Activated T-cell treated with anti-CD3 and anti-CD28 coated beads, Interleukin-2, amount 50 U/mL, for 4 hours (primary cell): ENCODE measurements at regions not wholly inside any gene's neighbourhood (a gene's known extent, or its start where the extent isn't known, plus 50 kb on each side); places are given as distances from the start of the nearest gene placed in this dataset.
"Not testable (repeated sequence)": the region's sequence is repeated elsewhere in the genome, so short reads cannot be mapped to it uniquely, and the experiment has no call there.

ENCODE experiments used
- ATAC-seq, 2 donors: fragments of 200-7000 bp; cut with Tn5 transposase; one replicate each; pipeline ENCODE4 v1.10.0; 2021
- DNase-seq: peaks from one replicate; pipeline ENCODE4 v3.0.0-alpha.2; 2020
- H3K27me3 Mint-ChIP-seq: one replicate; pipeline ENCODE4 v1.8.0; 2021; ENCODE audit warnings: low read depth, mixed read lengths
- H3K36me3 Mint-ChIP-seq: one replicate; pipeline ENCODE4 v1.8.0; 2022; ENCODE audit warnings: mixed read lengths; ENCODE audit not compliant: insufficient read depth
- H3K4me1 Mint-ChIP-seq: one replicate; pipeline ENCODE4 v1.8.0; 2021; ENCODE audit warnings: low read depth, mixed read lengths
- H3K4me3 Mint-ChIP-seq: one replicate; pipeline ENCODE4 v1.8.0; 2021; ENCODE audit warnings: mild to moderate bottlenecking, moderate library complexity, mixed read lengths
- H3K9me3 Mint-ChIP-seq: one replicate; pipeline ENCODE4 v1.8.0; 2021; ENCODE audit warnings: mixed read lengths

DNA sequence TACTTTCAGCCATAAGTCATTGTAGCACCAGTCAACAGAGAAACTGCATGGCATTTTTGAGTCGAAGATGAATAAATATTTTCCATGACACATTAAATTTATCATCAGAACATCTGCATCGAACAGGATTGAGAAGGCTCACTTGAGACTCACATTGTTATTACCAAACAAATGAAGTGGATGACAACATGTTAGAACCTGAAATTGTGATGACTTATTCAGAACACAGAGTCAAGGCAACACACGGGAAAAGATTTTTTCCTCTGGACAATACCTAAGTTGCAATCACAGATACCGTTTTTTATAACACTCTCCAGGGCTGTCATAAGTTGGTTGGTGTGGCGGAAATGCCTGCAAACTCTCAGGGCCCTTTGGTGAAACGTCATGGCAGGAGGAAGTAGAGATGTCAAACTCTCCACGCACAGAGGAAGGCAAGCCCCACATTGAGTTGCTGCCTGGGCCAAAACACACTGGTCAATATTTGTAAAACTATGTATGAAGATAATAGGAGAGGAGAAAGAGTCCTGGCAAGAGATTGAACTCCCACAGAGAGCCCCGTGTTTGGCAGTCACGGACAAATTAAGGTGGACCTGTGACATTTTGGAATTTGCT, 123.8 kb downstream of the PWWP3B start:
- not testable (repeated sequence) for H3K27me3 Mint-ChIP-seq, H3K4me3 Mint-ChIP-seq

DNA sequence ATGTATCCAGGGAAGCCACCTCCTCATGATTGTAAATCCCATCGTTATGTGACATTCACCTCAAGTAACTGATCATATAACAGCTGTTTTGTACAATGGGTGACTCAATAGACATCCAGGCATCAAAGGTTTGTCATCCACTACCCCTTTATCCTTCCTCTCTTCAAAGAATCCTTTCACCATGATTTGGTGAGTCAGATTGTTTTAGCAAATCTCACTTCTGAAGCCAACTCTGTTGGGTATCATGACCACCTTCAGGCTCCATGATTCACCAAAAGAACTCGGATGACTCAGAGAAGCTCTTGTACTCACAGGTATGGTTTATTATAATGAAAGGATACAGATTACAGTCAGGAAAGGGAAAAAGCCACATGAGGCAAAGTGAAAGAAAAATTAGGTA, 132.1 kb downstream of the PWWP3B start:
- Mint-ChIP-seq H3K36me3 (no peaks in the 10 kb centered on the region), H3K9me3 (no peaks in the 10 kb centered on the region), H3K4me1 (no peaks in the 10 kb centered on the region), H3K27me3 (no peaks in the 10 kb centered on the region), H3K4me3 (no peak overlapping the region)
- peak in 1 of 2 donors; percentile 41 for ATAC-seq
- no peak for DNase-seq

More for the DNA sequence above, 123.8 kb downstream of the PWWP3B start:
- not testable (repeated sequence) for H3K36me3 Mint-ChIP-seq, DNase-seq, H3K4me1 Mint-ChIP-seq, H3K9me3 Mint-ChIP-seq, ATAC-seq

DNA sequence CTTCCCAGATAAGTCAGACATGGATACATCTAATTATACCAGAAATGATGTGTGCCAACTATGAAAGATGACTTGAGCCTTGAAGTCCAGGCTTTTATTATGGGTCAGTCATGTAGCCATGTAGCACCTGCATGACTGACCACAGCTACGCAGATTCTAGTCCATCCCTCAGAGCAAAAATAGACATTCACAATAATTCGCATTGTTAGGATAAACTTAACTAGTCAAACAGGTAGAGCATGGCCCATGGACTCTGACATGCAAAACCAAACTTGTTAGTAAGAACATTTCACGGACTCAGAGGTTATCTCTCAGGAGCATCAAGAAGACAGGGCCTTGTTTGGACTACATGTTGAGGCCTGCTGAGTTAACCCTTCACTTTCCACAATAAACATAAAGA, 132.6 kb downstream of the PWWP3B start:
- no peaks in the 10 kb centered on the region for H3K9me3 Mint-ChIP-seq
- no peaks in the 10 kb centered on the region for H3K27me3 Mint-ChIP-seq
- DNase-seq, result no peak
- no peak overlapping the region for H3K4me3 Mint-ChIP-seq
- H3K4me1 Mint-ChIP-seq, result no peaks in the 10 kb centered on the region
- no peak for ATAC-seq
- no peaks in the 10 kb centered on the region for H3K36me3 Mint-ChIP-seq

DNA sequence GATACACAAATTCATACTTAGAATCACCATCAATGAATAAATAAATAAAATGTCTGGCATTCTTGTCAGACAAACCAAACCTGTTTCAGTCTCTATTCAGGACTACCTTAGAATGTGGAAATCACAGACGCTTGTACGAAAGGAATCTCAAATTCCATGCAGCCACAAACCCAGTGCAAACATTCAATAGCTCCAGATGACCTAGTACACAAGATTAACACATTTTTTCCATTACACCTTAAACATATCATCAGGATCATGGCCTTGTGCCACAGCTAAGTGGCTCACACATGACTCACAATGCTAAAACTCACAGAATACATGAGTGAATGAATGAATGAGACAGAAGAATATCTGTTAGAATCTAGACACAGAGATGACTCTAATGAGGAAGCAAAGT, 134.2 kb downstream of the PWWP3B start:
- DNase-seq (no peak), ATAC-seq (no peak)
- no peaks in the 10 kb centered on the region for H3K4me1 Mint-ChIP-seq
- H3K9me3 Mint-ChIP-seq, result no peaks in the 10 kb centered on the region
- no peaks in the 10 kb centered on the region for H3K27me3 Mint-ChIP-seq
- H3K36me3 Mint-ChIP-seq, result no peaks in the 10 kb centered on the region
- no peak overlapping the region for H3K4me3 Mint-ChIP-seq

DNA sequence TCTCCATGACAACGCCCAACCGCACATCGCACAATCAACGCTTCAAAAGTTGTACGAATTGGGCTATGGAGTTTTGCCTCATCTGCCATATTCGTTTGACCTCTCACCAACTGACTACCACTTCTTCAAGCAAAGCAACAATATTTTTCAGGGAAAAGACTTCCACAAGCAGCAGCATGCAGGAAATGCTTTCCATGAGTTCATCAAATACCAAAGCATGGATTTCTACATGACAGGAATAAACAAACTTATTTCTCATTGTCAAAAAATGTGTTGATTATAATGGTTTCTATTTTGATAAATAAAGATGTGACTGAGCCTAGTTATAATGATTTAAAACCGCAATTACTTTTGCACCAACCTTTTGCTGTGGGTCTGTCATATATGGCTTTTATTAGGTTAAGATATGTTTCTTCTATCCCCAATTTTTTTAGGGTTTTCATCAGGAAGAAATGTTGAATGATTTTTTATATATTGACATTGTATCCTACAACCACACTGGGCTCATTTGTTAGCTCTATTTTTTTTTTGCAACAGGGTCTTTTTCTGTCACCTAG, 138.4 kb downstream of the PWWP3B start:
- Mint-ChIP-seq H3K9me3 (no peaks in the 10 kb centered on the region), H3K4me1 (no peaks in the 10 kb centered on the region), H3K4me3 (no peak overlapping the region), H3K36me3 (no peaks in the 10 kb centered on the region), H3K27me3 (no peaks in the 10 kb centered on the region)
- ATAC-seq, result no peak
- no peak for DNase-seq

- no peak overlapping the region for H3K4me3 Mint-ChIP-seq
- no peaks in the 10 kb centered on the region for H3K9me3 Mint-ChIP-seq
Observed at GRCh38 chrX:106323357-106323756, 155.3 kb downstream of the PWWP3B start.

DNA sequence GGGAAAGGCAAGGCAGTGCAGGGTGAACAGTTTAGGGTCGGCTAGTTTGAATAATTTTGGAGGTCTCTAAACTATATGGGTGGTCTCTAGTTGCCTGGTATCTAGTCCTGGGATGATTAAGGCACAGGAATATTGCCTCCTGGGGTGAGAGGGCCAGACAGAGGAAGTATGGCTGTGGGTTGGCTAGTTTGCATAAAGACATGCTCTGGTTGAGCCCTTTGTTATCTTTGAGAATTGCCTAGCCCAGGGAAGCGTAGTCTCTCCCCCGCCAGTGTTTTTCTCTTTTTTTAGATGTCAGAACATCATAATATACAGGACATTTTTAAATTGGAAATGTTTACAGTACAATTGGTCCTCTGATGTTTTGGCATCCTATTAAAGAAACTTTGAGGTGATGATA, 163.5 kb downstream of the PWWP3B start:
- DNase-seq (no peak), ATAC-seq (no peak)
- no peaks in the 10 kb centered on the region for H3K36me3 Mint-ChIP-seq
- H3K9me3 Mint-ChIP-seq, result no peaks in the 10 kb centered on the region
- H3K27me3 Mint-ChIP-seq, result no peaks in the 10 kb centered on the region
- no peak overlapping the region for H3K4me3 Mint-ChIP-seq
- H3K4me1 Mint-ChIP-seq, result no peaks in the 10 kb centered on the region

More at GRCh38 chrX:106323357-106323756, 155.3 kb downstream of the PWWP3B start:
- DNase-seq (no peak), ATAC-seq (no peak)
- Mint-ChIP-seq H3K27me3 (no peaks in the 10 kb centered on the region), H3K36me3 (no peaks in the 10 kb centered on the region), H3K4me1 (no peaks in the 10 kb centered on the region)

DNA sequence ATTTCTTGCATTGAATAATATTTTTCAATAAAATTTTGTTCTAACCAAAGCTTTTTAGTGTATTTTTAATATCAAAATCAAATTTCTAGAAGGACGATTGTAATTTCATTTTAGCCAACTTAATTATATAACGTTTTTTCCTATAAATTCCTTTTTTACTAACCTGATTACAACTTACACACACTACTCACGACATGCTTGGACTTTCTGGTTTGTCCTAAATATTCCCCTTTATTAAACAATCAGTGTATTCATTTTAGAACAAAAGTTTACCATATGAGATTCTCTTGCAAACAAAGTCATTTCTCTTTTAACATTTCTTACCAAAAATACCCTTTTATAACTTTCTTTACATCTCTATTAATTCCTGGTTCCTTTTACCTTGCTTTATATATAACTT, 173.7 kb downstream of the PWWP3B start:
- no peaks in the 10 kb centered on the region for H3K4me1 Mint-ChIP-seq
- ATAC-seq (no peak), DNase-seq (no peak)
- H3K9me3 Mint-ChIP-seq, result no peaks in the 10 kb centered on the region
- no peaks in the 10 kb centered on the region for H3K36me3 Mint-ChIP-seq
- no peaks in the 10 kb centered on the region for H3K27me3 Mint-ChIP-seq
- H3K4me3 Mint-ChIP-seq, result no peak overlapping the region

- Mint-ChIP-seq H3K9me3 (no peaks in the 10 kb centered on the region), H3K4me3 (no peak overlapping the region), H3K36me3 (no peaks in the 10 kb centered on the region), H3K27me3 (no peaks in the 10 kb centered on the region), H3K4me1 (no peaks in the 10 kb centered on the region)
- no peak for DNase-seq
- ATAC-seq, result no peak
Observed at GRCh38 chrX:106356580-106356979, 188.5 kb downstream of the PWWP3B start.

DNA sequence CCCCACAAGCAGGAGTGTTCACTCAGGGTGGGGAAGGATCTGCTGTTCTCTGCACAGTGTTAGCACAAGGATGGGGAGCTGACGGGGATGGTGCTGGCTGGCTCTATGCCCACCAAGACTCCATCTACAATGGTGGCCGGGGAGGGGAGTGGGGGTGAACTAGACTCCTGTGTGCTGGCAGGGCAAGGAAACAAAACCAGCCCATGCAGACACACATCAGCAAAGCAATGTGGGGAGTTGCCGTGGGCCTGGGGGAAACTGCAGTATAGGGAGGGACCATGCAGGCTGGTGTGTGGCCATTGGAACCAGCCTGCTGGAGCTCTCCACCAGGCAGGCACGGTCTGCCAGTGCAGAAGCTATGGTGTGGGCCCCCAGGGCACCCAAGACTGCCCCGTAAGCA, 195.1 kb downstream of the PWWP3B start:
- Mint-ChIP-seq H3K36me3 (no peaks in the 10 kb centered on the region), H3K4me3 (no peak overlapping the region), H3K27me3 (no peaks in the 10 kb centered on the region), H3K9me3 (no peaks in the 10 kb centered on the region), H3K4me1 (no peaks in the 10 kb centered on the region)
- ATAC-seq, result no peak
- DNase-seq, result no peak

DNA sequence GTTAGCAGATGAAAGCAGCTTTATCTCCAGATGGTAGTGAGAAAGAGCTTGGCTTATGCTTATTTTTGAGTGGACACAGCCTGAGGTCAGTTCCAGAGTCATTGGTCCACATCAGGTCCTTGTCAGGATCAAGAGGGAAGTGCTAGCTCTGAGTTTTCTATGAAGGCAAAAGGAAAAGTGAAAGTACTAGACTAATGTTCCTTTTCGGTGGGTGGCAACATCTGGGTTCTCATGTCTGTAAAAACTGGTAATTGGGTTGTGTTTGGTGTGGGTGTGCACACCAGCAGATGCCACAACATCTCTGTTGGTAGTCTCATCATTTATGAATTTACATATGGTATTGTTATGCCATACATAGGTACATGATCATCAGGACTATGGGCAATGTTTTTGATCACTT, 210.5 kb downstream of the PWWP3B start:
- no peaks in the 10 kb centered on the region for H3K9me3 Mint-ChIP-seq
- H3K4me1 Mint-ChIP-seq, result peaks cover 8% of the 10 kb centered on the region
- H3K27me3 Mint-ChIP-seq, result no peaks in the 10 kb centered on the region
- ATAC-seq (peak in 1 of 2 donors; percentile 38), DNase-seq (no peak)
- H3K4me3 Mint-ChIP-seq, result peak overlapping the region; percentile 40
- no peaks in the 10 kb centered on the region for H3K36me3 Mint-ChIP-seq

- ATAC-seq, result no peak
- H3K27me3 Mint-ChIP-seq, result no peaks in the 10 kb centered on the region
- no peaks in the 10 kb centered on the region for H3K9me3 Mint-ChIP-seq
- H3K4me1 Mint-ChIP-seq, result no peaks in the 10 kb centered on the region
- H3K36me3 Mint-ChIP-seq, result no peaks in the 10 kb centered on the region
- no peak overlapping the region for H3K4me3 Mint-ChIP-seq
- DNase-seq, result no peak
Observed at GRCh38 chrX:106391284-106391911, 220.4 kb upstream of the RADX start.

DNA sequence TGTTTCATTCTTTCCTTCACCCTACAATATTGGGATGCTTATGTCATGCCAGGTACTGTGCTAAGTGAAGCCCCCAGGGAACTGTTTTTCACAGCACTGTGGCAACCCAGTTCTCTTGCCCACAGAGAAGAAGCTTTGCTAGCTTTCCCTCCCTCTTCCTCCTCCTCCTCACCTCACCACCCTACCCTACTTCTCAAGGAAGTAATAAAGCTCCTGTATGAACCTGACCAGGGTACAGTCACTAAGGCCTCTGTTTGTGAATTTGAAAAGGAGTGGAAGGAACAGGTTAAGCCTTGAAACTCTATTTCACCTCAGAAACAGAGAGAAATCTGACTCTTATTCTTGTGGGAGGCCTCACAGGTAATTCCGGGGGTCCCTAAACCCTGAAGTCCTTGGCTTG, 219.4 kb upstream of the RADX start:
- Mint-ChIP-seq H3K4me1 (no peaks in the 10 kb centered on the region), H3K36me3 (no peaks in the 10 kb centered on the region), H3K4me3 (no peak overlapping the region), H3K9me3 (no peaks in the 10 kb centered on the region), H3K27me3 (no peaks in the 10 kb centered on the region)
- ATAC-seq (no peak), DNase-seq (no peak)

DNA sequence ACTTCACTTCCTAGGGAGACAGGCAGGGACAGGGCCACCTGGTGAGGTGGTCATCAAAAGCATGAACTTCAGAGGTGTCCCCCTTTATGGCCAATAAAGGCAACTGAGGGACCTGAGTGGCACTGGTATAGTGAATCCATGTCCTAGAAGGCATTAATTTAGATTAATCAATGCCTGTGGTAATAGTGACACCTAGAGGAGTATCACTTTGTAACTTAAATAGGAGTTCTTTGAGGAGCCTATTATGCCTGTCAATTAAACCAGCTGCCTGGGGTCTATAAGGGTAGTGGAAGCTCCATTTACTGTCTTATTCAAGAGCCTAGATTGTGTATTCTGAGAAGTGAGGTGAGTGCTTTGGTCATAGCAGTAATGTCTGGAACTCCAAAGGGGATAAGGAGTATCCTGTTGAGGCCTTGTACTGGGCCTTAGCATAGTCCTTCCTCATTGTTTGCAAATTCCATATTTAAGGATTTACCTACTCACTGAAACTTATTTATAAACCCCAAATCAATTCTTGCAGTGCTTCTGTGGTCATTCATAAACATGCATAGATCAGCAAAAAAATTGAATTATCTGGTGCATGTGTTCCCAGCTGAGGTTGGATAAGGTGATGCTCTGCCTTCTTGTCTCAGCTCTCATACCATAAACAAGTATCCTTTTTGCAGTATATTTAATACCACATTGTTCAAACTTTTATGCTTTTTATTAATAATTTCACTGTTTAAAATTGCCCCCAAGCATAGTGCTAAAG, 213.8 kb upstream of the RADX start:
- Mint-ChIP-seq H3K9me3 (no peaks in the 10 kb centered on the region), H3K36me3 (no peaks in the 10 kb centered on the region), H3K27me3 (no peaks in the 10 kb centered on the region), H3K4me3 (no peak overlapping the region), H3K4me1 (no peaks in the 10 kb centered on the region)
- no peak for ATAC-seq
- DNase-seq, result no peak
